SU-DHL-6 (cell line): ENCODE measurements at regions not wholly inside any gene's neighbourhood (a gene's known extent, or its start where the extent isn't known, plus 50 kb on each side); places are given as distances from the start of the nearest gene placed in this dataset.
"Not testable (repeated sequence)": the region's sequence is repeated elsewhere in the genome, so short reads cannot be mapped to it uniquely, and the experiment has no call there.

ENCODE experiments used
- H2AFZ ChIP-seq: fragments of 200-600 bp; sonication (generic); 2 replicates; pipeline ENCODE4 v1.6.1; 2014; ENCODE audit warnings: low read depth, mild to moderate bottlenecking, moderate library complexity, mixed read lengths, antibody characterized with exemption, low read length; ENCODE audit not compliant: severe bottlenecking
- H3F3A ChIP-seq: fragments of 200-600 bp; shearing (Covaris generic); 2 replicates; pipeline ENCODE4 v1.6.0; 2016; ENCODE audit warnings: antibody characterized with exemption, mild to moderate bottlenecking; ENCODE audit not compliant: insufficient read depth
- H3K27ac ChIP-seq: fragments of 200-600 bp; sonication (generic); 2 replicates; pipeline ENCODE4 v1.5.1; 2016; ENCODE audit warnings: low read depth, mild to moderate bottlenecking, low read length, moderate library complexity, mixed read lengths
- H3K27me3 ChIP-seq: fragments of 200-600 bp; sonication (generic), shearing (Covaris generic); 2 replicates; pipeline ENCODE4 v1.6.0; 2014; ENCODE audit warnings: mild to moderate bottlenecking, low read length
- H3K36me3 ChIP-seq: fragments of 200-600 bp; sonication (generic); 2 replicates; pipeline ENCODE4 v1.6.1; 2014; ENCODE audit warnings: mild to moderate bottlenecking, low read length, mixed read lengths
- H3K4me2 ChIP-seq: fragments of 300-600, 200-600 bp; shearing (Covaris generic), sonication (generic); 2 replicates; pipeline ENCODE4 v1.6.0; 2014; ENCODE audit warnings: low read length, low read depth, mild to moderate bottlenecking; ENCODE audit not compliant: poor library complexity, severe bottlenecking
- H3K4me3 ChIP-seq: fragments of 200-600 bp; sonication (generic); 2 replicates; pipeline ENCODE4 v1.5.1; 2014; ENCODE audit warnings: antibody characterized with exemption, low read length, mild to moderate bottlenecking, mixed read lengths; ENCODE audit not compliant: insufficient read depth, poor library complexity, severe bottlenecking
- H3K79me2 ChIP-seq: fragments of 200-600 bp; sonication (generic); 2 replicates; pipeline ENCODE4 v1.6.1; 2014; ENCODE audit warnings: mild to moderate bottlenecking, low read length, moderate library complexity; ENCODE audit not compliant: insufficient read depth
- H3K9ac ChIP-seq: fragments of 200-600 bp; sonication (generic); 2 replicates; pipeline ENCODE4 v1.7.0; 2014; ENCODE audit warnings: mild to moderate bottlenecking, low read length
- H3K9me2 ChIP-seq: fragments of 200-600 bp; sonication (generic); replicated peaks from 2 replicates; pipeline ENCODE4 v1.6.1; 2014; ENCODE audit warnings: low read length; ENCODE audit not compliant: insufficient read depth
- H3K9me3 ChIP-seq: fragments of 200-600 bp; sonication (generic); 2 replicates; pipeline ENCODE4 v1.6.1; 2014; ENCODE audit warnings: low read length, mixed read lengths; ENCODE audit not compliant: insufficient read depth
- H4K20me1 ChIP-seq: fragments of 200-600 bp; sonication (generic); 2 replicates; pipeline ENCODE4 v1.6.1; 2014; ENCODE audit warnings: low read depth, mild to moderate bottlenecking, antibody characterized with exemption, low read length, moderate library complexity, mixed read lengths
- EZH2phosphoT487 ChIP-seq: fragments of 200-600 bp; sonication (generic), shearing (Covaris generic); conservative IDR thresholded peaks from 2 replicates; pipeline ENCODE4 v1.6.1; 2018; ENCODE audit warnings: mild to moderate bottlenecking, antibody characterized with exemption, low read length, moderate library complexity, mixed read lengths
- TF ChIP-seq, protein P1 (sequence below): fragments of 200-600 bp; sonication (generic); IDR thresholded peaks from one replicate; pipeline ENCODE4 v1.5.1; 2017; ENCODE audit warnings: antibody characterized with exemption, mild to moderate bottlenecking, low read length, moderate library complexity; ENCODE audit not compliant: insufficient read depth, poor library complexity, severe bottlenecking

DNA sequence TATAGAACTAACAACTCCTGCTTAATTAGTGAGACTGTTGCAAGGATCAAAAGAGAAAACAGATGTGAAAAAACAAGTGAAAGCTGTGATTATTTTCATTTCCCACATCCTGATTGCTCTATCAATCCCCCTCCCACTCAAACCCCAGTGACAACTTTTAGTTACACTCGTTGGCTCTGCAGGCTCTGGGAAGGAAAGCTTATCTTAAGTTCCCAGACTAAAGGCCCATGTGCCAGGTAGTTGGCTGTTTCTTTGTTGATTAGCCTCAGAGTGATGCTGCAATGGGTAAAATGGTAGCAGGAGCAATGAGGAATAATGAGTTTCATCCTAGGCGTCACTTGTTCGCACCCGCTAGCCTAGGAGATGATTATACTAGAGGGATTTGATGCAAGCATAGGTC is 133.3 kb upstream of the IFNE start:
- Histone ChIP-seq H3K9me3 (no peaks in the 10 kb centered on the region), H3K9ac (no peak overlapping the region), H3K36me3 (no peaks in the 10 kb centered on the region), H3K27ac (no peak overlapping the region), H3F3A (no peaks in the 10 kb centered on the region; the same call in 1 of the 2 replicates), H4K20me1 (no peaks in the 10 kb centered on the region), H3K4me2 (no peak overlapping the region), H3K27me3 (no peaks in the 10 kb centered on the region), H3K9me2 (no peaks in the 10 kb centered on the region), H3K79me2 (no peaks in the 10 kb centered on the region), H3K4me3 (no peak overlapping the region), H2AFZ (no peak overlapping the region)
- no peak for TF ChIP-seq EZH2phosphoT487
- TF ChIP-seq, protein P1, sequence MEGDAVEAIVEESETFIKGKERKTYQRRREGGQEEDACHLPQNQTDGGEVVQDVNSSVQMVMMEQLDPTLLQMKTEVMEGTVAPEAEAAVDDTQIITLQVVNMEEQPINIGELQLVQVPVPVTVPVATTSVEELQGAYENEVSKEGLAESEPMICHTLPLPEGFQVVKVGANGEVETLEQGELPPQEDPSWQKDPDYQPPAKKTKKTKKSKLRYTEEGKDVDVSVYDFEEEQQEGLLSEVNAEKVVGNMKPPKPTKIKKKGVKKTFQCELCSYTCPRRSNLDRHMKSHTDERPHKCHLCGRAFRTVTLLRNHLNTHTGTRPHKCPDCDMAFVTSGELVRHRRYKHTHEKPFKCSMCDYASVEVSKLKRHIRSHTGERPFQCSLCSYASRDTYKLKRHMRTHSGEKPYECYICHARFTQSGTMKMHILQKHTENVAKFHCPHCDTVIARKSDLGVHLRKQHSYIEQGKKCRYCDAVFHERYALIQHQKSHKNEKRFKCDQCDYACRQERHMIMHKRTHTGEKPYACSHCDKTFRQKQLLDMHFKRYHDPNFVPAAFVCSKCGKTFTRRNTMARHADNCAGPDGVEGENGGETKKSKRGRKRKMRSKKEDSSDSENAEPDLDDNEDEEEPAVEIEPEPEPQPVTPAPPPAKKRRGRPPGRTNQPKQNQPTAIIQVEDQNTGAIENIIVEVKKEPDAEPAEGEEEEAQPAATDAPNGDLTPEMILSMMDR = no peak

DNA sequence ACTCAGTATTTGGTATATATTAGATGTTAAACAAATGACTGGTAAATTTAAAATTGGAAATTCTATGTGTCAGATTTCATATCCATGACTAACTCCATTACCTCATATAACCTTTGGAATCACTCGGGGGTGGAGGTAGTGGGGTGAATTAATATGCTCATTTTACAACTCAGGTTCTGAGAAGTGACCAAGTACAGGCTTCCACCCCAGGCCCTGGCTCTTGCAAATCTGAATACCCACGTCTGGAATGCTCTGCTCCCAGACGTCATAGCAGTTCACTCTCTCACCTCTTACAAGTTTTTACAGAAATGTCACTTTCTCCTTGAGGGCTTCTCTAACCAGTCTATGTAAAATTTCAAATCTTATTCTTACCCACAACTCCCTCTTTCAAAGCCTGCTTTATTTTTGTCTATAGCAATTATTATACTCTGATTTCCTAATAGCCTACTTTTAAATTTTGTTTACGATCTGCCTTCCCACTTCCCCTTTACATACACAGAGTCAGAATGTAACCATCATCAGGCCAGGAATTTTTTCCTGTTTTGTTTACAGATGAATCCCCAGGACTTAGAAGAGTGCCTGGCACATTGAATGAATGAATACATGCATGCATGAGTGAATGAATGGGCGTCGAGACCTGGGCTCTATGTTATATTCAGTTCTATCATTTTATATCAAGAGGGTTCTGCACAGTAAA is 134.1 kb upstream of the IFNE start:
- Histone ChIP-seq H3K9me2 (no peaks in the 10 kb centered on the region), H3K27me3 (no peaks in the 10 kb centered on the region), H3K9ac (no peak overlapping the region), H3K9me3 (no peaks in the 10 kb centered on the region), H3K4me3 (no peak overlapping the region), H4K20me1 (no peaks in the 10 kb centered on the region), H3K4me2 (no peak overlapping the region), H3K79me2 (no peaks in the 10 kb centered on the region), H3K36me3 (no peaks in the 10 kb centered on the region), H3F3A (no peaks in the 10 kb centered on the region; the same call in 1 of the 2 replicates), H2AFZ (no peak overlapping the region), H3K27ac (no peak overlapping the region)
- TF ChIP-seq EZH2phosphoT487 = no peak
- TF ChIP-seq, protein P1 = no peak

DNA sequence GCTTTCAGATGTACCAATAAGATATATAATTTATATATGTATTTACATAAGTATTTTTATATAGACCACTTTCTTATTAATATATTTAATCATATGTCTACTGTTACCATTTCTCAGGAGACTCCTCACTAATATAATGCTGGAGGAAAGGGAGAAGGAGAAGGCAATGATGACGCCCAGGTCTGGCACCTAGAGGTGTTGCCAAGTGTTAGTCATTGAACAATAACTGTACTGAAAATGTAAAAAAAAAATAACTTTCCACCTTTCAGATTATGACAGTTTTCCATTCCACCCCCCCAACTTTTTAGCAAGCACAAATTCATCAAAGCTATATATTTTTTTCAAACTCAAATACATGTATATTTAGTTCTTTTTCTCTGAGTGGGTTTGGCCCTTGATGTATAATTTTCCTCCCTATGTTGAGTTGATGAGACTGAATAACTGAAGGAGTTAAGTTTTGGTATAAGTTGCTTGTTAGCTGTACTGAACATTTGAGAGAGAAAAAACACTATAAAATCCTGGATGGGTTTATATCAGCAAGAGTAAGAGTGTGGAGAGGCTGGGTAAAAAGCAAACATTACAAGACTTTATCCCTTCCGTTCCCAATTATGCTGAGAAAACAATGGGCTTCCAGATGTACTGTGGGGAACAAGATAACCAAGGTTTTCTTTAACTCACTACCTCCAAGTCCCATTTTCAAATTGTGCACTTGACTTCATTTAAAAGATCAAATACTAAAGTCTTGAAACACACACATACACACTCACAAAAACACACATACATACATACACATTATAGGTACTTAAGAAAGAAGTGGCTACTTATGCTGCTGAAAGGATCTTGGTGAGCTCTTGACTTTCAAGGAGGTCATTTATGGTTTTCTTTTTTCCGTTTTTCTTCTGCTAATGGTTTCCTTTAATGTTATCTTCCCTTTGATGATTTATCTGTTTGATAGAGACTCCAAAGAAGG is 142.8 kb upstream of the IFNE start:
- H3K79me2 ChIP-seq = no peaks in the 10 kb centered on the region
- no peaks in the 10 kb centered on the region for H3K36me3 ChIP-seq
- H3K27ac ChIP-seq = no peak overlapping the region
- no peak overlapping the region for H3K4me2 ChIP-seq
- H3F3A ChIP-seq = no peaks in the 10 kb centered on the region
- no peak overlapping the region for H2AFZ ChIP-seq
- H3K9me2 ChIP-seq = no peaks in the 10 kb centered on the region
- no peaks in the 10 kb centered on the region for H4K20me1 ChIP-seq
- H3K9ac ChIP-seq = no peak overlapping the region
- no peaks in the 10 kb centered on the region for H3K9me3 ChIP-seq
- TF ChIP-seq EZH2phosphoT487 = no peak
- H3K27me3 ChIP-seq = no peaks in the 10 kb centered on the region
- H3K4me3 ChIP-seq = no peak overlapping the region

DNA sequence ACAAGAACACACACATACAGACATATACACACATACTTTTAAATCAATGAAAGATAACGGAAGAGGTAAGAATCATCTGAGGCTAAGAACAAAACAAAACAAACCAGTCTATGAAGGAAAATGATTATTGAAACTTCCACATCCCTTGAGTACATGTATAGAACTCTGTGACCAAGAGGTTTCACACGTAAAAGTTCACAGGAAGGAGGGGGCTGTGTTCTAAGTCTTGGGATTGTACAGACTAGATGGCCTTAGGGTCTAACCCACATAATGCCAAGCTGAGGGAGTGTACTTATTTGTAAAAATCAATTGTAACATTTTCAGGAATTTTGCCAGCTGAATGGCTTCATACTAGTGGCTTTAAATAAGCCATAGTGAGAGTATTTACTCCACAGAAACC is 144.4 kb upstream of the IFNE start:
- H4K20me1 ChIP-seq = no peaks in the 10 kb centered on the region
- H3K27me3 ChIP-seq = no peaks in the 10 kb centered on the region
- TF ChIP-seq, protein P1 = no peak
- no peak for TF ChIP-seq EZH2phosphoT487
- no peak overlapping the region for H3K4me2 ChIP-seq
- H3K79me2 ChIP-seq = no peaks in the 10 kb centered on the region
- H3K27ac ChIP-seq = no peak overlapping the region
- H3K9me2 ChIP-seq = no peaks in the 10 kb centered on the region
- no peaks in the 10 kb centered on the region for H3K9me3 ChIP-seq
- no peaks in the 10 kb centered on the region for H3K36me3 ChIP-seq
- no peak overlapping the region for H2AFZ ChIP-seq
- H3K4me3 ChIP-seq = no peak overlapping the region
- H3K9ac ChIP-seq = no peak overlapping the region
- no peaks in the 10 kb centered on the region for H3F3A ChIP-seq

DNA sequence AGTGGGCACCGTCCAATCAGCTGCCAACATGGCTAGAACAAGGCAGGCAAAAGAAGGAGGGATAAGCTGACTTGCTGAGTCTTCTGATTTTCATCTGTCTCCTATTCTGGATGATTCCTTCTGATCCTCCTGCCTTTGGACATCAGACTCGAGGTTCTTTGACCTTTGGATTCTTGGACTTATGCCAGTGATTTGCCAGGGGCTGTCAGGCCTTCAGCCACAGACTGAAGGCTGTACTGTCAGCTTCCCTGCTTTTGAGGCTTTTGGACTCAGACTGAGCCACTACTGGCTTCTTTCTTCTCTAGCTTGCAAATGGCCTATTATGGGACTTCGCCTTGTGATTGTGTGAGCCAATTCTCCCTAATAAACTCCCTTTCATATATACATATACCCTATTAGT is 146.8 kb upstream of the IFNE start:
- not testable (repeated sequence) for H3K4me2 ChIP-seq, H3K27me3 ChIP-seq, H3K36me3 ChIP-seq, H3K27ac ChIP-seq, H3F3A ChIP-seq, H3K4me3 ChIP-seq, H3K9me2 ChIP-seq, H3K79me2 ChIP-seq, H4K20me1 ChIP-seq, H2AFZ ChIP-seq, H3K9me3 ChIP-seq, H3K9ac ChIP-seq
